WTC11 (cell line): ENCODE measurements at regions not wholly inside any gene's neighbourhood (a gene's known extent, or its start where the extent isn't known, plus 50 kb on each side); places are given as distances from the start of the nearest gene placed in this dataset.

Source experiments
- JUN ChIP-seq: sonication (generic); formaldehyde crosslinking; IDR thresholded peaks from 2 replicates; pipeline ENCODE4 v1.8.0; 2023; ENCODE audit warnings: mild to moderate bottlenecking, missing genetic modification reagents
- NFYB ChIP-seq: sonication (generic); formaldehyde crosslinking; conservative IDR thresholded peaks from 2 replicates; pipeline ENCODE4 v1.8.0; 2022; ENCODE audit warnings: low read depth, missing genetic modification reagents
- NR3C1 ChIP-seq: sonication (generic); formaldehyde crosslinking; conservative IDR thresholded peaks from 2 replicates; pipeline ENCODE4 v1.8.1; 2023; ENCODE audit warnings: low read depth, mild to moderate bottlenecking, missing genetic modification reagents
- ZBTB21 ChIP-seq: sonication (generic); formaldehyde crosslinking; IDR thresholded peaks from 2 replicates; pipeline ENCODE4 v1.8.1; 2023; ENCODE audit warnings: mild to moderate bottlenecking, missing genetic modification reagents, borderline replicate concordance
- TF ChIP-seq, protein P1 (sequence below): fragments of 200-600 bp; IDR thresholded peaks from 2 replicates; pipeline ENCODE4 v1.8.0; 2022; ENCODE audit warnings: antibody characterized with exemption
- TF ChIP-seq, protein P2 (sequence below): sonication (generic); formaldehyde crosslinking; IDR thresholded peaks from 2 replicates; pipeline ENCODE4 v1.8.1; 2023; ENCODE audit warnings: mild to moderate bottlenecking, moderate library complexity, missing genetic modification reagents
- TF ChIP-seq, protein P3 (sequence below): sonication (generic); formaldehyde crosslinking; IDR thresholded peaks from 2 replicates; pipeline ENCODE4 v1.8.1; 2023; ENCODE audit warnings: mild to moderate bottlenecking, missing genetic modification reagents, moderate library complexity
- TF ChIP-seq, protein P4 (sequence below): fragments of 250-450 bp; sonication (Bioruptor Pico); IDR thresholded peaks from 2 replicates; pipeline ENCODE4 v1.8.0; 2021; ENCODE audit warnings: mild to moderate bottlenecking
- TF ChIP-seq, protein P5 (sequence below): sonication (generic); formaldehyde crosslinking; IDR thresholded peaks from 2 replicates; pipeline ENCODE4 v1.8.1; 2022; ENCODE audit warnings: low read depth, missing genetic modification reagents, borderline replicate concordance
- TF ChIP-seq, protein P6 (sequence below): sonication (generic); formaldehyde crosslinking; conservative IDR thresholded peaks from 2 replicates; pipeline ENCODE4 v1.8.1; 2022; ENCODE audit warnings: mild to moderate bottlenecking, missing genetic modification reagents
- TF ChIP-seq, protein P7 (sequence below): sonication (generic); formaldehyde crosslinking; IDR thresholded peaks from 2 replicates; pipeline ENCODE4 v1.8.1; 2023; ENCODE audit warnings: mild to moderate bottlenecking, missing genetic modification reagents, moderate library complexity

DNA sequence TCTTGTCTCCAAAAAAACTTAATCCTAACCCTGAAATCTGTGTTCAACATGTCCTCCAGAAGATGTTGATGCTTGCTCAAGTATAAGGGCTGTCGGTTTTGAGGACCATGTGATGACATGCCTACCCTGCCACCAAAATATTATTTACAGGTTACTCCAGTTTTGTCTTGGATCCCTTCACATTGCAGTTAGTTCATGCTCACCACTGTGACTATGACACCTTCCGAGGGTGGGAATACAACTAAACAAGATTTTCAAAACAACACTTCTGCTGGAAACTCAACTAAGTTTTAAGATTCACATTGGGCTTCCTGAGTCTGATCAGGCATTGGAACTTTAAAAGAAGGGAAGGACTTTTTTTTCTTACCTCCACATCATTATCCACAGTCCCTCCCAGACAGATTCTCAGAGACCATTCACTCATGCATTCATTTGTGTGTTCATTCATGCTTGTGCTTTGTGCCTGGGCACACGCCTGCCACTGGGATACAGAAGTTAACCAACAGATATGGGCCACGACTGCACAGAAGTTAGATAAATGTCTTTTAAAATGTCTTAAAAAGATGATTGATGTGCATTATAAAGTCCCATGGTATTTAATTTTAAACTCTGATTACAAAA lies 118.7 kb upstream of the GJE1 start:
- TF ChIP-seq, protein P1, sequence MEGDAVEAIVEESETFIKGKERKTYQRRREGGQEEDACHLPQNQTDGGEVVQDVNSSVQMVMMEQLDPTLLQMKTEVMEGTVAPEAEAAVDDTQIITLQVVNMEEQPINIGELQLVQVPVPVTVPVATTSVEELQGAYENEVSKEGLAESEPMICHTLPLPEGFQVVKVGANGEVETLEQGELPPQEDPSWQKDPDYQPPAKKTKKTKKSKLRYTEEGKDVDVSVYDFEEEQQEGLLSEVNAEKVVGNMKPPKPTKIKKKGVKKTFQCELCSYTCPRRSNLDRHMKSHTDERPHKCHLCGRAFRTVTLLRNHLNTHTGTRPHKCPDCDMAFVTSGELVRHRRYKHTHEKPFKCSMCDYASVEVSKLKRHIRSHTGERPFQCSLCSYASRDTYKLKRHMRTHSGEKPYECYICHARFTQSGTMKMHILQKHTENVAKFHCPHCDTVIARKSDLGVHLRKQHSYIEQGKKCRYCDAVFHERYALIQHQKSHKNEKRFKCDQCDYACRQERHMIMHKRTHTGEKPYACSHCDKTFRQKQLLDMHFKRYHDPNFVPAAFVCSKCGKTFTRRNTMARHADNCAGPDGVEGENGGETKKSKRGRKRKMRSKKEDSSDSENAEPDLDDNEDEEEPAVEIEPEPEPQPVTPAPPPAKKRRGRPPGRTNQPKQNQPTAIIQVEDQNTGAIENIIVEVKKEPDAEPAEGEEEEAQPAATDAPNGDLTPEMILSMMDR: no peak
- TF ChIP-seq, protein P2, sequence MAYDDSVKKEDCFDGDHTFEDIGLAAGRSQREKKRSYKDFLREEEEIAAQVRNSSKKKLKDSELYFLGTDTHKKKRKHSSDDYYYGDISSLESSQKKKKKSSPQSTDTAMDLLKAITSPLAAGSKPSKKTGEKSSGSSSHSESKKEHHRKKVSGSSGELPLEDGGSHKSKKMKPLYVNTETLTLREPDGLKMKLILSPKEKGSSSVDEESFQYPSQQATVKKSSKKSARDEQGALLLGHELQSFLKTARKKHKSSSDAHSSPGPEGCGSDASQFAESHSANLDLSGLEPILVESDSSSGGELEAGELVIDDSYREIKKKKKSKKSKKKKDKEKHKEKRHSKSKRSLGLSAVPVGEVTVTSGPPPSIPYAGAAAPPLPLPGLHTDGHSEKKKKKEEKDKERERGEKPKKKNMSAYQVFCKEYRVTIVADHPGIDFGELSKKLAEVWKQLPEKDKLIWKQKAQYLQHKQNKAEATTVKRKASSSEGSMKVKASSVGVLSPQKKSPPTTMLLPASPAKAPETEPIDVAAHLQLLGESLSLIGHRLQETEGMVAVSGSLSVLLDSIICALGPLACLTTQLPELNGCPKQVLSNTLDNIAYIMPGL (CRISPR knock-in tag): no peak
- no peak for TF ChIP-seq ZBTB21
- TF ChIP-seq, protein P3, sequence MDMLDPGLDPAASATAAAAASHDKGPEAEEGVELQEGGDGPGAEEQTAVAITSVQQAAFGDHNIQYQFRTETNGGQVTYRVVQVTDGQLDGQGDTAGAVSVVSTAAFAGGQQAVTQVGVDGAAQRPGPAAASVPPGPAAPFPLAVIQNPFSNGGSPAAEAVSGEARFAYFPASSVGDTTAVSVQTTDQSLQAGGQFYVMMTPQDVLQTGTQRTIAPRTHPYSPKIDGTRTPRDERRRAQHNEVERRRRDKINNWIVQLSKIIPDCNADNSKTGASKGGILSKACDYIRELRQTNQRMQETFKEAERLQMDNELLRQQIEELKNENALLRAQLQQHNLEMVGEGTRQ (CRISPR knock-in tag): no peak
- no peak for TF ChIP-seq NR3C1 (CRISPR knock-in tag)
- TF ChIP-seq JUN (CRISPR knock-in tag): no peak
- TF ChIP-seq NFYB: no peak
- TF ChIP-seq, protein P4, sequence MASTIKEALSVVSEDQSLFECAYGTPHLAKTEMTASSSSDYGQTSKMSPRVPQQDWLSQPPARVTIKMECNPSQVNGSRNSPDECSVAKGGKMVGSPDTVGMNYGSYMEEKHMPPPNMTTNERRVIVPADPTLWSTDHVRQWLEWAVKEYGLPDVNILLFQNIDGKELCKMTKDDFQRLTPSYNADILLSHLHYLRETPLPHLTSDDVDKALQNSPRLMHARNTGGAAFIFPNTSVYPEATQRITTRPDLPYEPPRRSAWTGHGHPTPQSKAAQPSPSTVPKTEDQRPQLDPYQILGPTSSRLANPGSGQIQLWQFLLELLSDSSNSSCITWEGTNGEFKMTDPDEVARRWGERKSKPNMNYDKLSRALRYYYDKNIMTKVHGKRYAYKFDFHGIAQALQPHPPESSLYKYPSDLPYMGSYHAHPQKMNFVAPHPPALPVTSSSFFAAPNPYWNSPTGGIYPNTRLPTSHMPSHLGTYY: no peak
- TF ChIP-seq, protein P5, sequence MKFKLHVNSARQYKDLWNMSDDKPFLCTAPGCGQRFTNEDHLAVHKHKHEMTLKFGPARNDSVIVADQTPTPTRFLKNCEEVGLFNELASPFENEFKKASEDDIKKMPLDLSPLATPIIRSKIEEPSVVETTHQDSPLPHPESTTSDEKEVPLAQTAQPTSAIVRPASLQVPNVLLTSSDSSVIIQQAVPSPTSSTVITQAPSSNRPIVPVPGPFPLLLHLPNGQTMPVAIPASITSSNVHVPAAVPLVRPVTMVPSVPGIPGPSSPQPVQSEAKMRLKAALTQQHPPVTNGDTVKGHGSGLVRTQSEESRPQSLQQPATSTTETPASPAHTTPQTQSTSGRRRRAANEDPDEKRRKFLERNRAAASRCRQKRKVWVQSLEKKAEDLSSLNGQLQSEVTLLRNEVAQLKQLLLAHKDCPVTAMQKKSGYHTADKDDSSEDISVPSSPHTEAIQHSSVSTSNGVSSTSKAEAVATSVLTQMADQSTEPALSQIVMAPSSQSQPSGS (CRISPR knock-in tag): no peak
- TF ChIP-seq, protein P6, sequence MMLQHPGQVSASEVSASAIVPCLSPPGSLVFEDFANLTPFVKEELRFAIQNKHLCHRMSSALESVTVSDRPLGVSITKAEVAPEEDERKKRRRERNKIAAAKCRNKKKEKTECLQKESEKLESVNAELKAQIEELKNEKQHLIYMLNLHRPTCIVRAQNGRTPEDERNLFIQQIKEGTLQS (CRISPR knock-in tag): no peak
- TF ChIP-seq, protein P7, sequence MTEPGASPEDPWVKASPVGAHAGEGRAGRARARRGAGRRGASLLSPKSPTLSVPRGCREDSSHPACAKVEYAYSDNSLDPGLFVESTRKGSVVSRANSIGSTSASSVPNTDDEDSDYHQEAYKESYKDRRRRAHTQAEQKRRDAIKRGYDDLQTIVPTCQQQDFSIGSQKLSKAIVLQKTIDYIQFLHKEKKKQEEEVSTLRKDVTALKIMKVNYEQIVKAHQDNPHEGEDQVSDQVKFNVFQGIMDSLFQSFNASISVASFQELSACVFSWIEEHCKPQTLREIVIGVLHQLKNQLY: no peak
